Fibroblast of the aortic adventitia (primary cell): ENCODE measurements at regions not wholly inside any gene's neighbourhood (a gene's known extent, or its start where the extent isn't known, plus 50 kb on each side); places are given as distances from the start of the nearest gene placed in this dataset.

Source experiments
- DNase-seq: peaks from one replicate; pipeline ENCODE4 v3.0.0-alpha.2; 2010; ENCODE audit warnings: low read depth
- H3K4me3 ChIP-seq: 2 replicates; pipeline ENCODE4 v1.5.1; 2011; ENCODE audit warnings: low read depth, mild to moderate bottlenecking, control low read depth, low read length, moderate library complexity
- TF ChIP-seq, protein P1 (sequence below): IDR thresholded peaks from 2 replicates; pipeline ENCODE4 v1.5.1; 2011; ENCODE audit warnings: mild to moderate bottlenecking, low read length, control low read depth, inconsistent platforms; ENCODE audit not compliant: insufficient read depth

DNA sequence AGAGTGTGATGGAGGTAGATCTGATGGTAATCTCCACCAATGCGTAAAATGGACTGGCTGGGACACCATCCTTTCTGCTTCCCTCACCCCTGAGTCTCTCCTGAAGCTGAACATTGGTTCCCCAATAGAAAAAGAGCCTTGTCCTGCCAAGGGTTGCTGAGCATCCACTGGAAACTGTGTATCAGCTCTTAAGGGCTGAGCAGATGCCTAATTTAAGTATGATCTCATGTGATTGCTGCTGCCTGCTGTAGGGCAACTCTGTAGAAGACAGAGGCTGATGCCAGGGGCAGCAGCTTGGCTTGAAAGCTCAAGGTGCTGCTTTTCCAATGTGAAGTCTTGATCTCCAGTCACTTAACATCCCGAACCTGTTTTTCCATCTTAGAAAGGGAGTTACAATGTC lies 310.3 kb upstream of the CCL2 start:
- no peak for DNase-seq
- no peak overlapping the region for H3K4me3 ChIP-seq

DNA sequence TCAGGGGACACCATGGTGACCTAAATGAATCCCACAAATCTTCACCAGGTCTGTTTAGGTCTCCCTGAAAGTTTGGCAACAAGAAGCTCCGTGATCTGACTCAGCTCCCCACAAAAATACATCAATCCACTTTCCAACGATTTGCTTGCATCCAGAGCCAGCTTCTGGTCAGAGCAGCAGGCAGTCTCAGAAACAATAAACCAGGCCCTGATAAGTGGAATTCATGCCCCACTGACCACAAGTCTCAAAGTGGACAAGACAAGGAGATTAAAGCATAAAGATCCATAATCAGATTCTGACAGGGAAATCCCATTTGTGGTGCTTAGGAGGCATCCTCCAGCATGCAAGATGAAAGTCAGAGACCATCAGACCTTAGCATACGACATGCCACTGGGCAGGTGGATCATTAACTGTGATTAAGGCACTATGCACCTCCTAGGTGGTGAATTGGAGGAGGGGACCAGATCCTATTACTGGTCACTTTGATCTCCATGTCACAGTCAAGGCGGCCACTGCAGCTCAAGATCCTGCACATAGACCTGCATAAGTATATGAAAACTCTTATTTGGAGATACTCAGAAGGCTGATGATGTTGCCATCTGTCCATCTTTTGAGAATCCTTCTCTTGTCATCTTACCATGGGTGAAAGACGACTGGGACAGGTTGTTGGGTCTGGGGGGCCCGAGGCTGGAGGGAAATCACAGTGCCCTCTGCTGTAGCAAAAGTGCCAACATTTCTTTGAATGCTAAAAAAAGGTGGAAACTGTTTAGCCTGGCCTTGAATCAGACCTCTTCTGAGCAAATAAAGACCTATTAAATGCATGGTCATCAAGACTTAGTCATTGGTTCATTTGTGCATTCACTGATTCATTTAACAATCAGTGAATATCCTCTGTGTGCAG lies 309.2 kb upstream of the CCL2 start:
- TF ChIP-seq, protein P1, sequence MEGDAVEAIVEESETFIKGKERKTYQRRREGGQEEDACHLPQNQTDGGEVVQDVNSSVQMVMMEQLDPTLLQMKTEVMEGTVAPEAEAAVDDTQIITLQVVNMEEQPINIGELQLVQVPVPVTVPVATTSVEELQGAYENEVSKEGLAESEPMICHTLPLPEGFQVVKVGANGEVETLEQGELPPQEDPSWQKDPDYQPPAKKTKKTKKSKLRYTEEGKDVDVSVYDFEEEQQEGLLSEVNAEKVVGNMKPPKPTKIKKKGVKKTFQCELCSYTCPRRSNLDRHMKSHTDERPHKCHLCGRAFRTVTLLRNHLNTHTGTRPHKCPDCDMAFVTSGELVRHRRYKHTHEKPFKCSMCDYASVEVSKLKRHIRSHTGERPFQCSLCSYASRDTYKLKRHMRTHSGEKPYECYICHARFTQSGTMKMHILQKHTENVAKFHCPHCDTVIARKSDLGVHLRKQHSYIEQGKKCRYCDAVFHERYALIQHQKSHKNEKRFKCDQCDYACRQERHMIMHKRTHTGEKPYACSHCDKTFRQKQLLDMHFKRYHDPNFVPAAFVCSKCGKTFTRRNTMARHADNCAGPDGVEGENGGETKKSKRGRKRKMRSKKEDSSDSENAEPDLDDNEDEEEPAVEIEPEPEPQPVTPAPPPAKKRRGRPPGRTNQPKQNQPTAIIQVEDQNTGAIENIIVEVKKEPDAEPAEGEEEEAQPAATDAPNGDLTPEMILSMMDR: no peak
- H3K4me3 ChIP-seq: no peak overlapping the region
- no peak for DNase-seq

More for the DNA sequence above, 310.3 kb upstream of the CCL2 start:
- TF ChIP-seq, protein P1: no peak

DNA sequence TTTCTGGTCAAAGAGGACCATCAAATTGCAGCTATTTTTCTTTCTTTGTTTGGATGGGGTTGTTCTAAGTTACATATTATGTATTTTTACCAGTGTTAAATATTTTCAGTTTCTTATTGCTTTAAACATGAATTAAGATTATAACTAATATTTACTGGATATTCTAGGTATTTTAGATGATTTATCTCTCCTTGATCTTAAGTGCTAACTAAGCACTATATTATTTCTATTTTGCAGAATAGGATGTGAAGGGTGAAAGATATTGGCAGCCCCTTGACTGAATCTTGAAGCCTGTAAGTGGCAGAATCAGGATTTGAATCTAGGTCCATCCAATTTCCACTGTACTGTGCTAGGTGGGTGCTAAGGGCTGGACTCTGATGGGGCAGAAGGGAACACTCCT lies 307.3 kb upstream of the CCL2 start:
- TF ChIP-seq, protein P1: no peak
- H3K4me3 ChIP-seq: no peak overlapping the region
- no peak for DNase-seq

DNA sequence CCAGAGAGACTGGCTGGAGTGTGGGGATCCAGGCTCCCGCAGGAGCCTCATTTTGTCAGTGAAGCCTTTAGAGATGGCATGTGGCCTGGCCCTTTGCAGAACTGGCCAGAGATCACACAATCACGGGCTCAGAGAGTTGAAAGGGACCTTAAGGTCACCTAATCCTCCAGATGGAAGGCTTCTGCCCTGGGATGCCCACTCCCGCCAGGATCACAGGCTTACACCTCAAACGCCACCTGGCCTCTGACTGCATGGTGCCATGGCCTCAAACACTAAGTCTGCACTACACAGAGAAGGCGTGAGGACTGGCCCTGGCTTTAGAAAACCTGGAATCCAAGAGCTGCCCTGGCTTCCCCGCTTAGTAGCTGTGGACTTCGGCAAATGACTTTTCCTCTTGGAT lies 306.8 kb upstream of the CCL2 start:
- DNase-seq: no peak
- TF ChIP-seq, protein P1: no peak
- H3K4me3 ChIP-seq: no peak overlapping the region

DNA sequence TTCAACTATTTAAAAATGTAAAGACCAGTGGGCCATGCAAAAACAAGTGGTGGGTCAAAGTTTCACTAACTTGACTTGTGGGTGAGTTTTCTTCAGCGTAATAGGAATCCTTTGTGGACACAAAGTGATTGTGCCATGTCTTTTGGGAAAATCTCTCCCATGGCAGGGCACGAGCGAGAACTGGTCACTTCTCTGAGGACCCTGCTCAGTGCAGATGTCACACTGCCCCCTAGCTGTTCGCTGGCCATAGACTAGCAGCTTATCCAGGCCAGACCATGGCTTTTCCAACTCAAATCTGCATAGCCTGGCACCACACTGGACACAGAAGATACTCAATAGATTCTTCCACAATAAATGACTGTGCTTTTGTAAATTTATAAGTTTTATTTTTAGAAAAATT lies 306.0 kb upstream of the CCL2 start:
- no peak overlapping the region for H3K4me3 ChIP-seq
- TF ChIP-seq, protein P1: no peak
- DNase-seq: no peak

DNA sequence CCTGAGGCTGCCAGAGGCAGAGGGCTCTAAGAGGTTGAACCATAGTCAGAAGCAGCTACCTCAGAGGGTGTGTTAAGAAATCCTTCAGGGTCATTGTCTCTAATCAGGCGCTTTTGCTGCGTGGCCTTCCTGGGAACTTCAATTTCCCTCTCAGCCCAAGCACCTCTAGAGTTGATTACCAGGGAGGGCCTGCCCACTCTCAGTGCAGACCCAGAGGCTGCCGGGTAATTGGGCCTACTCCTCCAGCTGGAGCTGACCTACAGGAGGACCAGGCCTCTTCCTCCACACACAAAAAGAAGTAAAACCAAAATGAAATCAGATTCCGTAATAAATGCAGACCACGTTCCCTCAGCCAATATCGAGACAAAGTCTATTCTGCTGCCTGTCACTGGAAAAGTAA lies 305.0 kb upstream of the CCL2 start:
- H3K4me3 ChIP-seq: no peak overlapping the region
- no peak for DNase-seq
- TF ChIP-seq, protein P1: no peak
